HepG2 (cell line): ENCODE measurements at regions not wholly inside any gene's neighbourhood (a gene's known extent, or its start where the extent isn't known, plus 50 kb on each side); places are given as distances from the start of the nearest gene placed in this dataset.

Experiments used
- FOXA3 ChIP-seq: IDR thresholded peaks from 2 replicates; pipeline ENCODE4 v1.6.1; 2016; ENCODE audit warnings: missing genetic modification reagents, missing compliant biosample characterization
- GATA4 ChIP-seq: sonication (generic); IDR thresholded peaks from 2 replicates; pipeline ENCODE4 v1.6.1; 2016; ENCODE audit warnings: antibody characterized with exemption, low read depth, borderline replicate concordance
- GATAD1 ChIP-seq: IDR thresholded peaks from 2 replicates; pipeline ENCODE4 v1.6.1; 2016; ENCODE audit warnings: missing genetic modification reagents, missing compliant biosample characterization
- HMG20A ChIP-seq: IDR thresholded peaks from 2 replicates; pipeline ENCODE4 v1.6.1; 2016; ENCODE audit warnings: borderline replicate concordance
- KAT2B ChIP-seq: fragments of 150-350 bp; IDR thresholded peaks from 2 replicates; pipeline ENCODE4 v1.6.1; 2014; ENCODE audit warnings: low read depth, low read length, borderline replicate concordance
- KDM5B ChIP-seq: sonication (generic); formaldehyde crosslinking; IDR thresholded peaks from 2 replicates; pipeline ENCODE4 v1.4.0; 2020; ENCODE audit warnings: missing genetic modification reagents, mild to moderate bottlenecking, borderline replicate concordance
- MAZ ChIP-seq, 2 experiments: sonication (generic) in 1 of 2; formaldehyde crosslinking in 1 of 2; IDR thresholded peaks; 2 replicates each; pipeline versions ENCODE4 v1.5.0 to v1.6.1; 2012 to 2020; ENCODE audit warnings: low read depth in 2 of 2, mild to moderate bottlenecking in 2 of 2, borderline replicate concordance in 1 of 2, improper control_type of control experiment in 1 of 2, low read length in 1 of 2, missing genetic modification reagents in 1 of 2, moderate library complexity in 1 of 2
- NCOR1 ChIP-seq: fragments of 200-600 bp; sonication (generic); IDR thresholded peaks from 2 replicates; pipeline ENCODE4 v1.7.0; 2017; ENCODE audit warnings: antibody characterized with exemption, low read length, borderline replicate concordance
- ONECUT2 ChIP-seq: sonication (generic); formaldehyde crosslinking; IDR thresholded peaks from 2 replicates; pipeline ENCODE4 v1.4.0; 2020; ENCODE audit warnings: missing genetic modification reagents
- SMC3 ChIP-seq: IDR thresholded peaks from 2 replicates; pipeline ENCODE4 v1.6.1; 2011; ENCODE audit warnings: low read length, improper control_type of control experiment
- SP4 ChIP-seq: sonication (generic); formaldehyde crosslinking; IDR thresholded peaks from 2 replicates; pipeline ENCODE4 v1.8.1; 2023; ENCODE audit warnings: mild to moderate bottlenecking, missing genetic modification reagents
- ZBTB38 ChIP-seq: sonication (generic); formaldehyde crosslinking; IDR thresholded peaks from 2 replicates; pipeline ENCODE4 v1.5.1; 2020; ENCODE audit warnings: mild to moderate bottlenecking, missing genetic modification reagents
- ZMYM4 ChIP-seq: sonication (generic); formaldehyde crosslinking; IDR thresholded peaks from 2 replicates; pipeline ENCODE4 v1.8.1; 2023; ENCODE audit warnings: mild to moderate bottlenecking, missing genetic modification reagents
- ZNF543 ChIP-seq: sonication (generic); formaldehyde crosslinking; IDR thresholded peaks from 2 replicates; pipeline ENCODE4 v1.4.0; 2020; ENCODE audit warnings: mild to moderate bottlenecking, missing genetic modification reagents
- ZNF546 ChIP-seq: sonication (generic); formaldehyde crosslinking; conservative IDR thresholded peaks from 2 replicates; pipeline ENCODE4 v1.8.1; 2023; ENCODE audit warnings: mild to moderate bottlenecking, missing genetic modification reagents
- ZNF577 ChIP-seq: sonication (generic); formaldehyde crosslinking; IDR thresholded peaks from 2 replicates; pipeline ENCODE4 v1.4.0; 2020; ENCODE audit warnings: mild to moderate bottlenecking, low read depth, missing genetic modification reagents, borderline replicate concordance
- ZNF629 ChIP-seq: sonication (generic); formaldehyde crosslinking; conservative IDR thresholded peaks from 2 replicates; pipeline ENCODE4 v1.5.0; 2020; ENCODE audit warnings: missing genetic modification reagents
- ZNF720 ChIP-seq: sonication (generic); formaldehyde crosslinking; IDR thresholded peaks from 2 replicates; pipeline ENCODE4 v1.4.0; 2020; ENCODE audit warnings: missing genetic modification reagents
- ZNF776 ChIP-seq: sonication (generic); formaldehyde crosslinking; IDR thresholded peaks from 2 replicates; pipeline ENCODE4 v1.4.0; 2020; ENCODE audit warnings: mild to moderate bottlenecking, missing genetic modification reagents
- ZNF780A ChIP-seq: sonication (generic); formaldehyde crosslinking; IDR thresholded peaks from 2 replicates; pipeline ENCODE4 v1.8.0; 2022; ENCODE audit warnings: mild to moderate bottlenecking, missing genetic modification reagents, moderate library complexity
- TF ChIP-seq, protein P1 (sequence below): sonication (generic); formaldehyde crosslinking; IDR thresholded peaks from 2 replicates; pipeline ENCODE4 v1.4.0; 2020; ENCODE audit warnings: mild to moderate bottlenecking, missing genetic modification reagents, borderline replicate concordance
- TF ChIP-seq, protein P2 (sequence below): sonication (generic); formaldehyde crosslinking; IDR thresholded peaks from 2 replicates; pipeline ENCODE4 v1.4.0; 2020; ENCODE audit warnings: mild to moderate bottlenecking, low read depth, missing genetic modification reagents
- TF ChIP-seq, protein P3 (sequence below), 2 experiments: sonication (generic) in 1 of 2; formaldehyde crosslinking in 1 of 2; IDR thresholded peaks; 2 replicates each; pipeline versions ENCODE4 v1.5.1 to v1.6.1; 2011 to 2020; ENCODE audit warnings: borderline replicate concordance in 1 of 2, low read depth in 1 of 2, low read length in 1 of 2, mild to moderate bottlenecking in 1 of 2, missing genetic modification reagents in 1 of 2, moderate library complexity in 1 of 2

DNA sequence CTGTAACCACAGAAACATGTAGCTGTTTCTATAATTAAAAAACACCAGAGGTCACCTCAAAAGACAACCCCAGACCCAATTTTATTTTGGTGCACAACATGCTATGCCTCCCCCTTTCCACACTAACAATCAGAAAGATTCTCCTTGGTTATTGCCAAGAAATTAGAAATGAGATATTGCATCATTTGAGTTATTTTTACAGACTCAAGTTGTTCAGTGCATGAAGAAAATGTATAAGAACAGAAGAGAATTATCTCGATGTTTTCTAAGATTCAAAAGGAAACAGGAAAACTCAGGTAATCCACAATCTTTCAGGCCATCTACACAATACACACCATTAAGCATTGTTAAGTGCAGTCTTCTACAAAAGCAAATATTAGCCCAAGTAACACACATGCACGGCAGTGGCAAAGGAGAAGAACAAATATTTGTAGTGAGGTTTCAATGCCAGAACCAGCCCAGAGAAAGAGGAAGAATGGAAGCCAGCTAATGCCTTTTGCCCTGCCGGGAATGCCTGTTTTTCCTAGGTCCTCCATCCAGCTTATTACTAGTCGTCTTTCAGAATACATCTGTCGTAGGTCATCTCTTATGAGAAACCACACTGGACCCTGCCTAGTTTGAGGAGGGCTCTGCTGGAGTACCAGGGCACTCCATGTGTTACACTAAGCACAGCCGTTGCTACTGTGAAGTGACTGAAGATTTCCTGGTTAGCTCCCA lies 67.6 kb upstream of the C1GALT1 start (continued):
- TF ChIP-seq, protein P1, sequence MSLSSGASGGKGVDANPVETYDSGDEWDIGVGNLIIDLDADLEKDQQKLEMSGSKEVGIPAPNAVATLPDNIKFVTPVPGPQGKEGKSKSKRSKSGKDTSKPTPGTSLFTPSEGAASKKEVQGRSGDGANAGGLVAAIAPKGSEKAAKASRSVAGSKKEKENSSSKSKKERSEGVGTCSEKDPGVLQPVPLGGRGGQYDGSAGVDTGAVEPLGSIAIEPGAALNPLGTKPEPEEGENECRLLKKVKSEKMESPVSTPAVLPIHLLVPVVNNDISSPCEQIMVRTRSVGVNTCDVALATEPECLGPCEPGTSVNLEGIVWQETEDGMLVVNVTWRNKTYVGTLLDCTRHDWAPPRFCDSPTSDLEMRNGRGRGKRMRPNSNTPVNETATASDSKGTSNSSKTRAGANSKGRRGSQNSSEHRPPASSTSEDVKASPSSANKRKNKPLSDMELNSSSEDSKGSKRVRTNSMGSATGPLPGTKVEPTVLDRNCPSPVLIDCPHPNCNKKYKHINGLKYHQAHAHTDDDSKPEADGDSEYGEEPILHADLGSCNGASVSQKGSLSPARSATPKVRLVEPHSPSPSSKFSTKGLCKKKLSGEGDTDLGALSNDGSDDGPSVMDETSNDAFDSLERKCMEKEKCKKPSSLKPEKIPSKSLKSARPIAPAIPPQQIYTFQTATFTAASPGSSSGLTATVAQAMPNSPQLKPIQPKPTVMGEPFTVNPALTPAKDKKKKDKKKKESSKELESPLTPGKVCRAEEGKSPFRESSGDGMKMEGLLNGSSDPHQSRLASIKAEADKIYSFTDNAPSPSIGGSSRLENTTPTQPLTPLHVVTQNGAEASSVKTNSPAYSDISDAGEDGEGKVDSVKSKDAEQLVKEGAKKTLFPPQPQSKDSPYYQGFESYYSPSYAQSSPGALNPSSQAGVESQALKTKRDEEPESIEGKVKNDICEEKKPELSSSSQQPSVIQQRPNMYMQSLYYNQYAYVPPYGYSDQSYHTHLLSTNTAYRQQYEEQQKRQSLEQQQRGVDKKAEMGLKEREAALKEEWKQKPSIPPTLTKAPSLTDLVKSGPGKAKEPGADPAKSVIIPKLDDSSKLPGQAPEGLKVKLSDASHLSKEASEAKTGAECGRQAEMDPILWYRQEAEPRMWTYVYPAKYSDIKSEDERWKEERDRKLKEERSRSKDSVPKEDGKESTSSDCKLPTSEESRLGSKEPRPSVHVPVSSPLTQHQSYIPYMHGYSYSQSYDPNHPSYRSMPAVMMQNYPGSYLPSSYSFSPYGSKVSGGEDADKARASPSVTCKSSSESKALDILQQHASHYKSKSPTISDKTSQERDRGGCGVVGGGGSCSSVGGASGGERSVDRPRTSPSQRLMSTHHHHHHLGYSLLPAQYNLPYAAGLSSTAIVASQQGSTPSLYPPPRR, result peak; percentile 99
- TF ChIP-seq ZNF720 (no peak), ZNF577 (CRISPR knock-in tag) (no peak), KAT2B (no peak), ONECUT2 (CRISPR knock-in tag) (peak; percentile 64), KDM5B (no peak), MAZ (IDR thresholded peaks at IDR 0.05; ENCODE audit: borderline replicate concordance, low read depth, low read length) (no peak), MAZ (CRISPR knock-in tag; IDR thresholded peaks at IDR 0.05; ENCODE audit: low read depth) (no peak), FOXA3 (CRISPR knock-in tag) (peak; percentile 97), ZBTB38 (peak; percentile 41; the same call in 1 of the 2 replicates), SP4 (CRISPR knock-in tag) (no peak; the same call in 1 of the 2 replicates), GATA4 (peak; percentile 95; the same call in 1 of the 2 replicates), ZNF780A (CRISPR knock-in tag) (0 out of 2 replicates have a peak, but pooled peaks have one; percentile 44), ZMYM4 (peak; percentile 89), GATAD1 (CRISPR knock-in tag) (0 out of 2 replicates have a peak, but pooled peaks have one; percentile 52), SMC3 (no peak), NCOR1 (peak; percentile 51; the same call in 1 of the 2 replicates), HMG20A (peak; percentile 99), ZNF629 (CRISPR knock-in tag) (no peak), ZNF546 (CRISPR knock-in tag) (no peak), ZNF776 (CRISPR knock-in tag) (no peak), ZNF543 (no peak)
- TF ChIP-seq, protein P2, sequence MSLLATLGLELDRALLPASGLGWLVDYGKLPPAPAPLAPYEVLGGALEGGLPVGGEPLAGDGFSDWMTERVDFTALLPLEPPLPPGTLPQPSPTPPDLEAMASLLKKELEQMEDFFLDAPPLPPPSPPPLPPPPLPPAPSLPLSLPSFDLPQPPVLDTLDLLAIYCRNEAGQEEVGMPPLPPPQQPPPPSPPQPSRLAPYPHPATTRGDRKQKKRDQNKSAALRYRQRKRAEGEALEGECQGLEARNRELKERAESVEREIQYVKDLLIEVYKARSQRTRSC (CRISPR knock-in tag), result no peak
- TF ChIP-seq, protein P3, sequence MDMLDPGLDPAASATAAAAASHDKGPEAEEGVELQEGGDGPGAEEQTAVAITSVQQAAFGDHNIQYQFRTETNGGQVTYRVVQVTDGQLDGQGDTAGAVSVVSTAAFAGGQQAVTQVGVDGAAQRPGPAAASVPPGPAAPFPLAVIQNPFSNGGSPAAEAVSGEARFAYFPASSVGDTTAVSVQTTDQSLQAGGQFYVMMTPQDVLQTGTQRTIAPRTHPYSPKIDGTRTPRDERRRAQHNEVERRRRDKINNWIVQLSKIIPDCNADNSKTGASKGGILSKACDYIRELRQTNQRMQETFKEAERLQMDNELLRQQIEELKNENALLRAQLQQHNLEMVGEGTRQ (IDR thresholded peaks at IDR 0.05; ENCODE audit: low read depth, low read length), result no peak
- TF ChIP-seq, protein P3 (CRISPR knock-in tag; IDR thresholded peaks at IDR 0.05; ENCODE audit: borderline replicate concordance), result no peak
